Heart left ventricle (tissue), 13 donors: ENCODE measurements at regions not wholly inside any gene's neighbourhood (a gene's known extent, or its start where the extent isn't known, plus 50 kb on each side); places are given as distances from the start of the nearest gene placed in this dataset.

ENCODE experiments used
- POLR2A ChIP-seq, 2 donors: fragments of 450-650 bp; IDR thresholded peaks; one replicate each; pipeline ENCODE4 v1.6.1; 2017; ENCODE audit warnings: antibody characterized with exemption in 2 of 2, mild to moderate bottlenecking in 2 of 2, moderate library complexity in 2 of 2
- TF ChIP-seq, protein P1 (sequence below), 12 donors: fragments of 200-600 bp; sonication (generic) in 4 of 12; IDR thresholded peaks; one replicate each; pipeline versions ENCODE4 v1.5.0 to v1.8.0; 2018 to 2022; ENCODE audit warnings: antibody characterized with exemption in 12 of 12, mild to moderate bottlenecking in 5 of 12
- donor health status: ischemic (EF 13 %, LVEDD 7.1; RV severe dilation, severe dysfunction).
- donor health status: DM: no; HTN: yes; CAD: no.
- donor health status: DM: no; HTN: no; CAD: no.
- donor health status: ischemic (EF 25% LVEDD 6.9; RV normal size, moderate dysfunction).
- donor health status: ischemic (EF 25% LVEDD 5.7; RV mildly dilated, moderate dysfunction).
- donor health status: ischemic (EF 35%, LVEDD 5.7; RV mildly dilated, moderate dysfunction).
- donor health status: nonischemic (EF 11% LVEDD 7.7; RV severe dilation, severe dysfunction).
- donor health status: DM: yes; HTN: yes; CAD: no.
- donor health status: PGD.
- donor health status: ischemic (EF 29% LVEDD 5.4; RV normal size, mild dysfunction).
- donor health status: nonischemic (EF 23%, LVEDD 6.1; RV moderate dilation, normal function).

DNA sequence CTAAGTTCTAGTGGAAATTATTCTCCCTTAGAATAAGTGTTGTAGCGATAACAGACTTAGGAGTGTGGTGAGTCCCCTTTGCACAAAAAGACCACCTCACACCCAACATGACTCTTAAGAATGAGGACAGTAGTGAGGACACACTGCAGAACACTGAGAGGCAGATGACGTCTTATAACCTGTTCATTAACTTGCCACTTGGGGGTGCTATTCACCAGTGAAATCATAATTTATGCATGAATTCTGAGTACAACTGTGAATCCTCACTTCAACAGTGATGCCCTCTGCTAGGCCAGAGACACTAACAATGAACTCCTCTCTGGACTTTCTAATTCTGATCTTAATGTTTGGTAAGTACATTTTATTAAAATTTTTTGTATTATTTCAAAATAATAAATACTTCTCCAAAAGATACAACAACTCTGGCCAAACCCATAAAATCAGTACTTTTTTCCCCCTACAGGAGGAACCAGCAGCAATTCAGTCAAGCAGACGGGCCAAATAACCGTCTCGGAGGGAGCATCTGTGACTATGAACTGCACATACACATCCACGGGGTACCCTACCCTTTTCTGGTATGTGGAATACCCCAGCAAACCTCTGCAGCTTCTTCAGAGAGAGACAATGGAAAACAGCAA lies 274.7 kb downstream of the DAD1 start:
- TF ChIP-seq, protein P1, sequence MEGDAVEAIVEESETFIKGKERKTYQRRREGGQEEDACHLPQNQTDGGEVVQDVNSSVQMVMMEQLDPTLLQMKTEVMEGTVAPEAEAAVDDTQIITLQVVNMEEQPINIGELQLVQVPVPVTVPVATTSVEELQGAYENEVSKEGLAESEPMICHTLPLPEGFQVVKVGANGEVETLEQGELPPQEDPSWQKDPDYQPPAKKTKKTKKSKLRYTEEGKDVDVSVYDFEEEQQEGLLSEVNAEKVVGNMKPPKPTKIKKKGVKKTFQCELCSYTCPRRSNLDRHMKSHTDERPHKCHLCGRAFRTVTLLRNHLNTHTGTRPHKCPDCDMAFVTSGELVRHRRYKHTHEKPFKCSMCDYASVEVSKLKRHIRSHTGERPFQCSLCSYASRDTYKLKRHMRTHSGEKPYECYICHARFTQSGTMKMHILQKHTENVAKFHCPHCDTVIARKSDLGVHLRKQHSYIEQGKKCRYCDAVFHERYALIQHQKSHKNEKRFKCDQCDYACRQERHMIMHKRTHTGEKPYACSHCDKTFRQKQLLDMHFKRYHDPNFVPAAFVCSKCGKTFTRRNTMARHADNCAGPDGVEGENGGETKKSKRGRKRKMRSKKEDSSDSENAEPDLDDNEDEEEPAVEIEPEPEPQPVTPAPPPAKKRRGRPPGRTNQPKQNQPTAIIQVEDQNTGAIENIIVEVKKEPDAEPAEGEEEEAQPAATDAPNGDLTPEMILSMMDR (IDR thresholded peaks at IDR 0.05) = peak; percentile 56 to 74 (median 66)
- no peak for TF ChIP-seq POLR2A (IDR thresholded peaks at IDR 0.05)
